ENCODE measurements at regions not wholly inside any gene's neighbourhood (a gene's known extent, or its start where the extent isn't known, plus 50 kb on each side); places are given as distances from the start of the nearest gene placed in this dataset.

- Histone ChIP-seq H3K9me2 (replicated peaks; ENCODE audit: insufficient read depth, low read length) (no peaks in the 10 kb centered on the region), H3K27ac (ENCODE audit: low read length) (no peak overlapping the region), H2AFZ (ENCODE audit: low read length) (no peak overlapping the region), H3F3A (ENCODE audit: insufficient read depth, low read length) (no peaks in the 10 kb centered on the region), H4K20me1 (ENCODE audit: insufficient read depth, low read length) (no peaks in the 10 kb centered on the region), H3K4me1 (ENCODE audit: low read length) (no peaks in the 10 kb centered on the region), H3K4me3 (ENCODE audit: low read length) (no peak overlapping the region), H3K4me2 (ENCODE audit: low read depth, low read length) (no peak overlapping the region), H3K9me3 (replicated peaks; ENCODE audit: insufficient read depth, low read length) (no peaks in the 10 kb centered on the region), H3K27me3 (replicated peaks; ENCODE audit: insufficient read depth, low read length) (no peaks in the 10 kb centered on the region), H3K9ac (ENCODE audit: low read length) (no peak overlapping the region), H3K36me3 (replicated peaks; ENCODE audit: insufficient read depth, low read length) (no peaks in the 10 kb centered on the region), H3K79me2 (ENCODE audit: low read length) (no peaks in the 10 kb centered on the region)
- no peak for DNase-seq
- TF ChIP-seq EZH2phosphoT487 (IDR thresholded peaks at IDR 0.05; ENCODE audit: low read length) (no peak), EZH2 (optimal IDR thresholded peaks at IDR 0.05; ENCODE audit: low read depth, low read length) (no peak), CTCF (IDR thresholded peaks at IDR 0.05; ENCODE audit: low read length) (no peak)
These were observed 578.0 kb upstream of the GRM7 start for GRCh38 chr3:6282918-6283317.

- H3K27me3 ChIP-seq (replicated peaks; ENCODE audit: insufficient read depth, low read length), result no peaks in the 10 kb centered on the region
- H3K9me2 ChIP-seq (replicated peaks; ENCODE audit: insufficient read depth, low read length), result no peaks in the 10 kb centered on the region
- no peaks in the 10 kb centered on the region for H3K79me2 ChIP-seq (ENCODE audit: low read length)
- no peak overlapping the region for H3K4me2 ChIP-seq (ENCODE audit: low read depth, low read length)
- no peak overlapping the region for H3K9ac ChIP-seq (ENCODE audit: low read length)
- no peak overlapping the region for H3K27ac ChIP-seq (ENCODE audit: low read length)
- H2AFZ ChIP-seq (ENCODE audit: low read length), result no peak overlapping the region
- TF ChIP-seq EZH2phosphoT487 (IDR thresholded peaks at IDR 0.05; ENCODE audit: low read length) (no peak), EZH2 (optimal IDR thresholded peaks at IDR 0.05; ENCODE audit: low read depth, low read length) (no peak), CTCF (IDR thresholded peaks at IDR 0.05; ENCODE audit: low read length) (no peak)
- H3K9me3 ChIP-seq (replicated peaks; ENCODE audit: insufficient read depth, low read length), result no peaks in the 10 kb centered on the region
- H4K20me1 ChIP-seq (ENCODE audit: insufficient read depth, low read length), result no peaks in the 10 kb centered on the region
- no peaks in the 10 kb centered on the region for H3K36me3 ChIP-seq (replicated peaks; ENCODE audit: insufficient read depth, low read length)
- DNase-seq, result no peak
- H3F3A ChIP-seq (ENCODE audit: insufficient read depth, low read length), result no peaks in the 10 kb centered on the region
- H3K4me3 ChIP-seq (ENCODE audit: low read length), result no peak overlapping the region
- H3K4me1 ChIP-seq (ENCODE audit: low read length), result no peaks in the 10 kb centered on the region
These were observed 573.6 kb upstream of the GRM7 start for GRCh38 chr3:6287088-6287875.

GRCh38 chr3:6301626-6302025 lies 559.3 kb upstream of the GRM7 start:
- H3K9ac ChIP-seq (ENCODE audit: low read length), result no peak overlapping the region
- H3K36me3 ChIP-seq (replicated peaks; ENCODE audit: insufficient read depth, low read length), result no peaks in the 10 kb centered on the region
- H3K4me1 ChIP-seq (ENCODE audit: low read length), result no peaks in the 10 kb centered on the region
- no peak overlapping the region for H3K27ac ChIP-seq (ENCODE audit: low read length)
- no peaks in the 10 kb centered on the region for H3K9me2 ChIP-seq (replicated peaks; ENCODE audit: insufficient read depth, low read length)
- no peaks in the 10 kb centered on the region for H3K27me3 ChIP-seq (replicated peaks; ENCODE audit: insufficient read depth, low read length)
- no peaks in the 10 kb centered on the region for H3K9me3 ChIP-seq (replicated peaks; ENCODE audit: insufficient read depth, low read length)
- H4K20me1 ChIP-seq (ENCODE audit: insufficient read depth, low read length), result no peaks in the 10 kb centered on the region
- no peak for DNase-seq
- H3K4me3 ChIP-seq (ENCODE audit: low read length), result no peak overlapping the region
- H2AFZ ChIP-seq (ENCODE audit: low read length), result no peak overlapping the region
- H3K4me2 ChIP-seq (ENCODE audit: low read depth, low read length), result no peak overlapping the region
- no peak for TF ChIP-seq CTCF (IDR thresholded peaks at IDR 0.05; ENCODE audit: low read length)
- no peak for TF ChIP-seq EZH2phosphoT487 (IDR thresholded peaks at IDR 0.05; ENCODE audit: low read length)
- no peak for TF ChIP-seq EZH2 (optimal IDR thresholded peaks at IDR 0.05; ENCODE audit: low read depth, low read length)
- H3K79me2 ChIP-seq (ENCODE audit: low read length), result no peaks in the 10 kb centered on the region
- no peaks in the 10 kb centered on the region for H3F3A ChIP-seq (ENCODE audit: insufficient read depth, low read length)
